SK-N-SH treated with all-trans-retinoic acid at 6 μM for 48 hours (cell line): ENCODE measurements at regions not wholly inside any gene's neighbourhood (a gene's known extent, or its start where the extent isn't known, plus 50 kb on each side); places are given as distances from the start of the nearest gene placed in this dataset.

Experiments
- ATAC-seq: fragments of 200-7000 bp; cut with Tn5 transposase; 3 replicates; pipeline ENCODE4 v1.9.1; 2020; ENCODE audit warnings: mild to moderate bottlenecking, moderate library complexity
- ARNTL ChIP-seq: fragments of 450-650 bp; formaldehyde crosslinking; IDR thresholded peaks from 2 replicates; pipeline ENCODE4 v1.5.0; 2020; ENCODE audit warnings: low read depth, mild to moderate bottlenecking, moderate library complexity, borderline replicate concordance
- BACH2 ChIP-seq: fragments of 250-450 bp; sonication (Bioruptor Pico); IDR thresholded peaks from 2 replicates; pipeline ENCODE4 v1.9.0; 2021; ENCODE audit warnings: mild to moderate bottlenecking, borderline replicate concordance
- CSDC2 ChIP-seq: fragments of 250-450 bp; sonication (Bioruptor Pico); IDR thresholded peaks from 2 replicates; pipeline ENCODE4 v1.5.0; 2020; ENCODE audit warnings: mild to moderate bottlenecking, moderate library complexity
- ESRRG ChIP-seq: fragments of 250-450 bp; sonication (Bioruptor Pico); IDR thresholded peaks from 2 replicates; pipeline ENCODE4 v1.6.1; 2021; ENCODE audit warnings: mild to moderate bottlenecking
- GLIS3 ChIP-seq: fragments of 250-450 bp; sonication (Bioruptor Pico); IDR thresholded peaks from 2 replicates; pipeline ENCODE4 v1.5.0; 2020; ENCODE audit warnings: mild to moderate bottlenecking, moderate library complexity
- ISL1 ChIP-seq: fragments of 250-450 bp; sonication (Bioruptor Pico); IDR thresholded peaks from 2 replicates; pipeline ENCODE4 v2.1.2; 2022; ENCODE audit warnings: mild to moderate bottlenecking, moderate library complexity
- OSR1 ChIP-seq: fragments of 250-450 bp; sonication (Bioruptor Pico); IDR thresholded peaks from 2 replicates; pipeline ENCODE4 v1.8.0; 2022; ENCODE audit warnings: moderate library complexity, mild to moderate bottlenecking, inconsistent platforms
- PPARA ChIP-seq: fragments of 250-450 bp; sonication (Bioruptor Pico); IDR thresholded peaks from 2 replicates; pipeline ENCODE4 v1.5.0; 2020; ENCODE audit warnings: mild to moderate bottlenecking, borderline replicate concordance
- RARB ChIP-seq: fragments of 250-450 bp; sonication (Bioruptor Pico); IDR thresholded peaks from 2 replicates; pipeline ENCODE4 v1.8.0; 2021; ENCODE audit warnings: mild to moderate bottlenecking, moderate library complexity
- SNAI2 ChIP-seq: fragments of 250-450 bp; sonication (Bioruptor Pico); IDR thresholded peaks from 2 replicates; pipeline ENCODE4 v1.5.0; 2020; ENCODE audit warnings: mild to moderate bottlenecking, moderate library complexity
- TCF4 ChIP-seq: fragments of 250-450 bp; sonication (Bioruptor Pico); IDR thresholded peaks from 2 replicates; pipeline ENCODE4 v1.8.0; 2021; ENCODE audit warnings: mild to moderate bottlenecking, moderate library complexity, borderline replicate concordance
- TOX ChIP-seq: fragments of 250-450 bp; sonication (Bioruptor Pico); IDR thresholded peaks from 2 replicates; pipeline ENCODE4 v1.8.0; 2021; ENCODE audit warnings: mild to moderate bottlenecking, moderate library complexity, borderline replicate concordance
- ZC3H10 ChIP-seq: fragments of 250-450 bp; sonication (Bioruptor Pico); IDR thresholded peaks from 2 replicates; pipeline ENCODE4 v1.5.1; 2021; ENCODE audit warnings: mild to moderate bottlenecking, moderate library complexity
- ZFP3 ChIP-seq: fragments of 250-450 bp; sonication (Bioruptor Pico); IDR thresholded peaks from 2 replicates; pipeline ENCODE4 v1.5.0; 2020; ENCODE audit warnings: mild to moderate bottlenecking, moderate library complexity
- ZFP30 ChIP-seq: fragments of 450-650 bp; formaldehyde crosslinking; IDR thresholded peaks from 2 replicates; pipeline ENCODE4 v1.5.0; 2022; ENCODE audit warnings: mild to moderate bottlenecking, moderate library complexity
- ZNF565 ChIP-seq: fragments of 450-650 bp; formaldehyde crosslinking; conservative IDR thresholded peaks from 2 replicates; pipeline ENCODE4 v1.5.0; 2020; ENCODE audit warnings: low read depth, mild to moderate bottlenecking, moderate library complexity
- ZNF70 ChIP-seq: fragments of 450-650 bp; formaldehyde crosslinking; IDR thresholded peaks from 2 replicates; pipeline ENCODE4 v1.5.0; 2020; ENCODE audit warnings: mild to moderate bottlenecking, moderate library complexity
- ZNF8 ChIP-seq: fragments of 450-650 bp; formaldehyde crosslinking; IDR thresholded peaks from 2 replicates; pipeline ENCODE4 v1.5.0; 2020; ENCODE audit warnings: mild to moderate bottlenecking, moderate library complexity
- TF ChIP-seq, protein P1 (sequence below): fragments of 250-450 bp; sonication (Bioruptor Pico); IDR thresholded peaks from 2 replicates; pipeline ENCODE4 v1.8.0; 2020; ENCODE audit warnings: mild to moderate bottlenecking, moderate library complexity, borderline replicate concordance
- TF ChIP-seq, protein P2 (sequence below): fragments of 250-450 bp; sonication (Bioruptor Pico); IDR thresholded peaks from 2 replicates; pipeline ENCODE4 v1.5.1; 2020; ENCODE audit warnings: low read depth, mild to moderate bottlenecking, moderate library complexity
- TF ChIP-seq, protein P3 (sequence below): fragments of 250-450 bp; sonication (Bioruptor Pico); IDR thresholded peaks from 2 replicates; pipeline ENCODE4 v1.5.1; 2021; ENCODE audit warnings: mild to moderate bottlenecking, moderate library complexity
- TF ChIP-seq, protein P4 (sequence below): fragments of 250-450 bp; sonication (Bioruptor Pico); IDR thresholded peaks from 2 replicates; pipeline ENCODE4 v1.8.0; 2021; ENCODE audit warnings: low read depth, mild to moderate bottlenecking, moderate library complexity, borderline replicate concordance
- TF ChIP-seq, protein P5 (sequence below): fragments of 250-450 bp; sonication (Bioruptor Pico); IDR thresholded peaks from 2 replicates; pipeline ENCODE4 v1.5.0; 2020; ENCODE audit warnings: mild to moderate bottlenecking, moderate library complexity

DNA sequence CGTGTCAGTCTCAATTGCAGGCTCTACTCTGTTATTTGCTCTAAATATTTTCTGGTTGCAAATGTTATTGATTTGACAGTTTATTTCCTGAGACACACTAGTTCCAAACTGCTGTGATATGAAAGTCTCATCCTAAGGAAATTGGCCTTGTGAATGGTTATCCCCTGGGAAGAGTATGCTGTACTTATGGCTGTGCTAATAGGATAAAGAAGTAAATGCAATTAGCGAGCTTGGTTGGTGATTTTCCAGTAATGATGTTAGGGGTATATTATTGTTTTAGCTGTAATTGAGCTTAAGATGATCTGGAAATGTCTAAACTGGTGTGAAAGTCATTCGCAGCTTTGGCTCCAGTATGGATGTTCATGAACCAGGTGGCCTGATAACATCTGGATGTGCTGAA, 197.9 kb downstream of the SUDS3 start (continued):
- TF ChIP-seq, protein P1, sequence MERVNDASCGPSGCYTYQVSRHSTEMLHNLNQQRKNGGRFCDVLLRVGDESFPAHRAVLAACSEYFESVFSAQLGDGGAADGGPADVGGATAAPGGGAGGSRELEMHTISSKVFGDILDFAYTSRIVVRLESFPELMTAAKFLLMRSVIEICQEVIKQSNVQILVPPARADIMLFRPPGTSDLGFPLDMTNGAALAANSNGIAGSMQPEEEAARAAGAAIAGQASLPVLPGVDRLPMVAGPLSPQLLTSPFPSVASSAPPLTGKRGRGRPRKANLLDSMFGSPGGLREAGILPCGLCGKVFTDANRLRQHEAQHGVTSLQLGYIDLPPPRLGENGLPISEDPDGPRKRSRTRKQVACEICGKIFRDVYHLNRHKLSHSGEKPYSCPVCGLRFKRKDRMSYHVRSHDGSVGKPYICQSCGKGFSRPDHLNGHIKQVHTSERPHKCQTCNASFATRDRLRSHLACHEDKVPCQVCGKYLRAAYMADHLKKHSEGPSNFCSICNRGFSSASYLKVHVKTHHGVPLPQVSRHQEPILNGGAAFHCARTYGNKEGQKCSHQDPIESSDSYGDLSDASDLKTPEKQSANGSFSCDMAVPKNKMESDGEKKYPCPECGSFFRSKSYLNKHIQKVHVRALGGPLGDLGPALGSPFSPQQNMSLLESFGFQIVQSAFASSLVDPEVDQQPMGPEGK (CRISPR knock-in tag) = no peak

DNA sequence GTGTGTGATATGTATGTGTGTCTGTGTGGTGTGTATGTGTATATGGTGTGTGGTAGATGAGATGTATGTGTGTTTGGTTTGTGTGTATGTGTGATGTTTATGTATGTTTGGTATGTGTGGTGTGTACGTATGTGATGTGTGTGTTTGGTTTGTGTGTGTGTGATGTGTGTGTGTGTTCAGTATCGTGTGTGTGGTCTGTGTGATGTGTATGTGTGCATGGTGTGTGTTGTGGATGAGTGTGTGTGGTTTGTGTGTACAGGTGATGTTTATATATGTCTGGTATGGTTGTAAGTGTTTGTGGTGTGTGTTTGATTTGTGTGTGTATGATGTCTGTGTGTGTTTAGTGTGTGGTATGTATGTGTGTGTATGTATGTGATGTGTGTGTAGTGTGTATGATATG, 199.4 kb downstream of the SUDS3 start:
- TF ChIP-seq, protein P2, sequence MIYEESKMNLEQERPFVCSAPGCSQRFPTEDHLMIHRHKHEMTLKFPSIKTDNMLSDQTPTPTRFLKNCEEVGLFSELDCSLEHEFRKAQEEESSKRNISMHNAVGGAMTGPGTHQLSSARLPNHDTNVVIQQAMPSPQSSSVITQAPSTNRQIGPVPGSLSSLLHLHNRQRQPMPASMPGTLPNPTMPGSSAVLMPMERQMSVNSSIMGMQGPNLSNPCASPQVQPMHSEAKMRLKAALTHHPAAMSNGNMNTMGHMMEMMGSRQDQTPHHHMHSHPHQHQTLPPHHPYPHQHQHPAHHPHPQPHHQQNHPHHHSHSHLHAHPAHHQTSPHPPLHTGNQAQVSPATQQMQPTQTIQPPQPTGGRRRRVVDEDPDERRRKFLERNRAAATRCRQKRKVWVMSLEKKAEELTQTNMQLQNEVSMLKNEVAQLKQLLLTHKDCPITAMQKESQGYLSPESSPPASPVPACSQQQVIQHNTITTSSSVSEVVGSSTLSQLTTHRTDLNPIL = no peak
- no peak for TF ChIP-seq ISL1 (CRISPR knock-in tag)
- TF ChIP-seq ZNF565 (CRISPR knock-in tag) = no peak
- TF ChIP-seq ZC3H10 (CRISPR knock-in tag) = no peak
- TF ChIP-seq ZNF8 = no peak
- TF ChIP-seq CSDC2 = no peak
- TF ChIP-seq BACH2 (CRISPR knock-in tag) = no peak
- TF ChIP-seq ZFP30 (CRISPR knock-in tag) = no peak
- TF ChIP-seq OSR1 (CRISPR knock-in tag) = no peak
- no peak for TF ChIP-seq TCF4
- TF ChIP-seq ZFP3 (CRISPR knock-in tag) = no peak
- TF ChIP-seq ESRRG (CRISPR knock-in tag) = no peak
- TF ChIP-seq ARNTL (CRISPR knock-in tag) = no peak
- no peak for TF ChIP-seq SNAI2
- no peak for TF ChIP-seq ZNF70
- TF ChIP-seq, protein P3, sequence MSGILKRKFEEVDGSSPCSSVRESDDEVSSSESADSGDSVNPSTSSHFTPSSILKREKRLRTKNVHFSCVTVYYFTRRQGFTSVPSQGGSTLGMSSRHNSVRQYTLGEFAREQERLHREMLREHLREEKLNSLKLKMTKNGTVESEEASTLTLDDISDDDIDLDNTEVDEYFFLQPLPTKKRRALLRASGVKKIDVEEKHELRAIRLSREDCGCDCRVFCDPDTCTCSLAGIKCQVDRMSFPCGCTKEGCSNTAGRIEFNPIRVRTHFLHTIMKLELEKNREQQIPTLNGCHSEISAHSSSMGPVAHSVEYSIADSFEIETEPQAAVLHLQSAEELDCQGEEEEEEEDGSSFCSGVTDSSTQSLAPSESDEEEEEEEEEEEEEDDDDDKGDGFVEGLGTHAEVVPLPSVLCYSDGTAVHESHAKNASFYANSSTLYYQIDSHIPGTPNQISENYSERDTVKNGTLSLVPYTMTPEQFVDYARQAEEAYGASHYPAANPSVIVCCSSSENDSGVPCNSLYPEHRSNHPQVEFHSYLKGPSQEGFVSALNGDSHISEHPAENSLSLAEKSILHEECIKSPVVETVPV (CRISPR knock-in tag) = no peak
- no peak for TF ChIP-seq TOX
- no peak for TF ChIP-seq RARB
- TF ChIP-seq, protein P4, sequence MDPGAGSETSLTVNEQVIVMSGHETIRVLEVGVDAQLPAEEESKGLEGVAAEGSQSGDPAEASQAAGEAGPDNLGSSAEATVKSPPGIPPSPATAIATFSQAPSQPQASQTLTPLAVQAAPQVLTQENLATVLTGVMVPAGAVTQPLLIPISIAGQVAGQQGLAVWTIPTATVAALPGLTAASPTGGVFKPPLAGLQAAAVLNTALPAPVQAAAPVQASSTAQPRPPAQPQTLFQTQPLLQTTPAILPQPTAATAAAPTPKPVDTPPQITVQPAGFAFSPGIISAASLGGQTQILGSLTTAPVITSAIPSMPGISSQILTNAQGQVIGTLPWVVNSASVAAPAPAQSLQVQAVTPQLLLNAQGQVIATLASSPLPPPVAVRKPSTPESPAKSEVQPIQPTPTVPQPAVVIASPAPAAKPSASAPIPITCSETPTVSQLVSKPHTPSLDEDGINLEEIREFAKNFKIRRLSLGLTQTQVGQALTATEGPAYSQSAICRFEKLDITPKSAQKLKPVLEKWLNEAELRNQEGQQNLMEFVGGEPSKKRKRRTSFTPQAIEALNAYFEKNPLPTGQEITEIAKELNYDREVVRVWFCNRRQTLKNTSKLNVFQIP (CRISPR knock-in tag) = no peak
- ATAC-seq = no peak

DNA sequence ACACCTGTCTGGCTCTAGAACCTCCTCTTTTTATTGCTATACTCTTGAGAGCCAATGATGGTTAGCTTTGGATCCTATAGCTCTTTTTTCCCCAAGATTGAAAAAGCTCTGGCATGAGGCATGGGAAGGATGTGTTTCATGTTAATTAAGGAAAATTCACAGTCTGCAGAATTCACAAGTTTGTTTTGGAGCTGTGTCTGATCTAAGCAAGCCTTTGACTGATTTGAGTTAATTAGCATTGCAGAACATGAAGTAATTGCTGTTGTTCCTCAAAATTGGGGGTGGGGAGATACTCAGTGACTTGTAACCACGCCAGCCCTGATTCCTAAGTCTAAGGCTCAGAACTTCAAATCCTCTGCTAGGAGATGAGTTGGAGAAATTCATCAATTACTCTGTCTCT, 205.0 kb downstream of the SUDS3 start:
- ATAC-seq = no peak
- TF ChIP-seq ESRRG (CRISPR knock-in tag) (no peak), RARB (no peak), TCF4 (no peak), TOX (no peak), ZC3H10 (CRISPR knock-in tag) (no peak), ZNF70 (no peak), GLIS3 (CRISPR knock-in tag) (no peak), SNAI2 (no peak), PPARA (CRISPR knock-in tag) (no peak), ARNTL (CRISPR knock-in tag) (no peak), ZNF565 (CRISPR knock-in tag) (no peak), ZNF8 (no peak), CSDC2 (no peak), ZFP30 (CRISPR knock-in tag) (no peak)
- TF ChIP-seq, protein P2 = no peak
- TF ChIP-seq, protein P5, sequence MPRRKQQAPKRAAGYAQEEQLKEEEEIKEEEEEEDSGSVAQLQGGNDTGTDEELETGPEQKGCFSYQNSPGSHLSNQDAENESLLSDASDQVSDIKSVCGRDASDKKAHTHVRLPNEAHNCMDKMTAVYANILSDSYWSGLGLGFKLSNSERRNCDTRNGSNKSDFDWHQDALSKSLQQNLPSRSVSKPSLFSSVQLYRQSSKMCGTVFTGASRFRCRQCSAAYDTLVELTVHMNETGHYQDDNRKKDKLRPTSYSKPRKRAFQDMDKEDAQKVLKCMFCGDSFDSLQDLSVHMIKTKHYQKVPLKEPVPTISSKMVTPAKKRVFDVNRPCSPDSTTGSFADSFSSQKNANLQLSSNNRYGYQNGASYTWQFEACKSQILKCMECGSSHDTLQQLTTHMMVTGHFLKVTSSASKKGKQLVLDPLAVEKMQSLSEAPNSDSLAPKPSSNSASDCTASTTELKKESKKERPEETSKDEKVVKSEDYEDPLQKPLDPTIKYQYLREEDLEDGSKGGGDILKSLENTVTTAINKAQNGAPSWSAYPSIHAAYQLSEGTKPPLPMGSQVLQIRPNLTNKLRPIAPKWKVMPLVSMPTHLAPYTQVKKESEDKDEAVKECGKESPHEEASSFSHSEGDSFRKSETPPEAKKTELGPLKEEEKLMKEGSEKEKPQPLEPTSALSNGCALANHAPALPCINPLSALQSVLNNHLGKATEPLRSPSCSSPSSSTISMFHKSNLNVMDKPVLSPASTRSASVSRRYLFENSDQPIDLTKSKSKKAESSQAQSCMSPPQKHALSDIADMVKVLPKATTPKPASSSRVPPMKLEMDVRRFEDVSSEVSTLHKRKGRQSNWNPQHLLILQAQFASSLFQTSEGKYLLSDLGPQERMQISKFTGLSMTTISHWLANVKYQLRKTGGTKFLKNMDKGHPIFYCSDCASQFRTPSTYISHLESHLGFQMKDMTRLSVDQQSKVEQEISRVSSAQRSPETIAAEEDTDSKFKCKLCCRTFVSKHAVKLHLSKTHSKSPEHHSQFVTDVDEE (CRISPR knock-in tag) = no peak
